ENCODE measurements at regions not wholly inside any gene's neighbourhood (a gene's known extent, or its start where the extent isn't known, plus 50 kb on each side); places are given as distances from the start of the nearest gene placed in this dataset.

DNA sequence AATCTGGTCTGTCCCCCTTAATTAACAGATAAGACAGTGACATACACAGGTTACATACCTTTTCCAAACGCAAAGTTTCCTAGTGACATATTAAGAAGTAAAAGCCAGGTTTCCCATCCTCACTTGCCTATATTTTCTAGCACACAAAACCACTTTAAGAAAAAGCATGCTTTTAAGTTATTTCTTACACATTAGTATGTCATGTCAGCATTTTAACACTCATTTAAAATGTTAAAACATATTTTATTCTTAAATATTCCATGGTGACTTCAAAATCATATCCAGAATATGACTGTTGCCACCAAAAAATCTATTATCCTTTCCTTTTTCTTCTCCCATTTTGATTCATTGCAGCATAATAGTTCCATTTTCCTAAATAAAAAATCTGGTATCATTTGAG is 1830.2 kb downstream of the STIM2 start:
- no peaks in the 10 kb centered on the region for H3K4me1 Mint-ChIP-seq (ENCODE audit: unreplicated experiment)
- no peaks in the 10 kb centered on the region for H3K36me3 Mint-ChIP-seq (ENCODE audit: unreplicated experiment)
- TF ChIP-seq, protein P1, sequence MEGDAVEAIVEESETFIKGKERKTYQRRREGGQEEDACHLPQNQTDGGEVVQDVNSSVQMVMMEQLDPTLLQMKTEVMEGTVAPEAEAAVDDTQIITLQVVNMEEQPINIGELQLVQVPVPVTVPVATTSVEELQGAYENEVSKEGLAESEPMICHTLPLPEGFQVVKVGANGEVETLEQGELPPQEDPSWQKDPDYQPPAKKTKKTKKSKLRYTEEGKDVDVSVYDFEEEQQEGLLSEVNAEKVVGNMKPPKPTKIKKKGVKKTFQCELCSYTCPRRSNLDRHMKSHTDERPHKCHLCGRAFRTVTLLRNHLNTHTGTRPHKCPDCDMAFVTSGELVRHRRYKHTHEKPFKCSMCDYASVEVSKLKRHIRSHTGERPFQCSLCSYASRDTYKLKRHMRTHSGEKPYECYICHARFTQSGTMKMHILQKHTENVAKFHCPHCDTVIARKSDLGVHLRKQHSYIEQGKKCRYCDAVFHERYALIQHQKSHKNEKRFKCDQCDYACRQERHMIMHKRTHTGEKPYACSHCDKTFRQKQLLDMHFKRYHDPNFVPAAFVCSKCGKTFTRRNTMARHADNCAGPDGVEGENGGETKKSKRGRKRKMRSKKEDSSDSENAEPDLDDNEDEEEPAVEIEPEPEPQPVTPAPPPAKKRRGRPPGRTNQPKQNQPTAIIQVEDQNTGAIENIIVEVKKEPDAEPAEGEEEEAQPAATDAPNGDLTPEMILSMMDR (IDR thresholded peaks at IDR 0.05) = no peak
- no peak overlapping the region for H3K4me3 Mint-ChIP-seq (ENCODE audit: unreplicated experiment)
- DNase-seq (ENCODE audit: extremely low spot score, unreplicated experiment) = no peak
- H3K27me3 Mint-ChIP-seq (ENCODE audit: unreplicated experiment) = no peaks in the 10 kb centered on the region
- no peaks in the 10 kb centered on the region for H3K9me3 Mint-ChIP-seq (ENCODE audit: unreplicated experiment)
- no peak overlapping the region for H3K27ac Mint-ChIP-seq (ENCODE audit: unreplicated experiment)

DNA sequence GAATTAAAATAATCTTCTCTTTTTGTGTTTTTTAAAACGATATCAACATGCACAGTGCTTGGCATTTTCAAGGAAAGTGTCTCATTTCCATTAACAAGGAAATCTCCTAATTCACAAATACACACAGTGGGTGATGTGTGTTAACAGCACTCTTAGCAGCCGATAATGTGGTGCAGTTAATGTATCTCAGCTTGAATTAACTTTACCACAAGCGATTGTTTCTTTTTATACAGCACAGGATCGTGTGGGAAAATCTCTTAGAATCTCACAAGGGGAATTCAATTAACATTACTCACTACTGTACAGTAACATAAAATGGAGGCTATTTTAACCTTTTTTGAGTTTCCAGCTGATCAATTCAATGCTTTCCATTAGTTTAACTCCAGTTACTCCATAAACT is 1841.9 kb downstream of the STIM2 start:
- TF ChIP-seq, protein P1 (IDR thresholded peaks at IDR 0.05) = no peak
- Mint-ChIP-seq H3K36me3 (ENCODE audit: unreplicated experiment) (peaks cover 3% of the 10 kb centered on the region), H3K27me3 (ENCODE audit: unreplicated experiment) (no peaks in the 10 kb centered on the region), H3K4me1 (ENCODE audit: unreplicated experiment) (no peaks in the 10 kb centered on the region), H3K27ac (ENCODE audit: unreplicated experiment) (no peak overlapping the region), H3K4me3 (ENCODE audit: unreplicated experiment) (no peak overlapping the region), H3K9me3 (ENCODE audit: unreplicated experiment) (peaks cover 4% of the 10 kb centered on the region)
- DNase-seq (ENCODE audit: extremely low spot score, unreplicated experiment) = no peak

DNA sequence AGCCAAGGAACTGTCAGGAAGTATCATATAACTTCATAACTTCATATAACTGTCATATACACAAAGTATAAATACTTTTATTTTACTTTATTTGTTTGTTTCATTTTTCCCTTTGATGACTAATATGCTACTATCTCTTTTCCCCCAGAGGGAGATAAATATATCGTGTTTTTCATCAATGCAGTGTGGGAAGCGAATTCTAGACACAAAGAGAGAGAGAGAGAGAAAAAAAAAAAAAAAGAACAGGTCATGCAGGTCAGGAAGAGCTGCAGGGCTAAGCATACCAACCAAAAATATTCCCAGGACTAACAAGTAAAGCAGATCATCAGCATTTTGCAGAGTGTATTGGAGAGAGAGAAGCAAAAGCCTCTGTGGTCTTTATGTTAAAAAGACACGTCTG is 1849.2 kb downstream of the STIM2 start:
- Mint-ChIP-seq H3K27me3 (ENCODE audit: unreplicated experiment) (no peaks in the 10 kb centered on the region), H3K27ac (ENCODE audit: unreplicated experiment) (peak overlapping the region; percentile 72), H3K4me1 (ENCODE audit: unreplicated experiment) (peaks cover 17% of the 10 kb centered on the region), H3K9me3 (ENCODE audit: unreplicated experiment) (peaks cover 9% of the 10 kb centered on the region), H3K36me3 (ENCODE audit: unreplicated experiment) (no peaks in the 10 kb centered on the region), H3K4me3 (ENCODE audit: unreplicated experiment) (peak overlapping the region; percentile 47)
- TF ChIP-seq, protein P1 (IDR thresholded peaks at IDR 0.05) = no peak
- no peak for DNase-seq (ENCODE audit: extremely low spot score, unreplicated experiment)

DNA sequence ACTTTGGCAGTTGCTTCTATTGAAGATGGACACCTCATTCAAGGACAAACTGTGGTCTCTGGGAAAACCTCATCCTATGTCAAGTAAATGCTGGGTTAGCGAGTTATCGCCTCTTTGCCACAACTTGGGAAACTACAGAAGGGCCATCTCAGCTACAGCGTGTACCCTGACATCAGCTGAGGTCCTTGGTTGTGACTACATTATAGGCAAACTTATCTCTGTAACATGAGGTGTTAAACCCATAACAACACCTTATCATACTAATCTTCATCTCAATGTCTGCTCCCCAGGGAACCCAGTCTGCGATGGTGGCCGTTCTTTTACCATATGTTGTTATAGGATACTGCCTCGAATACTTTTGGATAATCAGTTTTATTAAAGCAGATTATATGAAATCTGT is 1862.7 kb downstream of the STIM2 start:
- Mint-ChIP-seq H3K27ac (ENCODE audit: unreplicated experiment) (no peak overlapping the region), H3K9me3 (ENCODE audit: unreplicated experiment) (peaks cover 4% of the 10 kb centered on the region), H3K36me3 (ENCODE audit: unreplicated experiment) (no peaks in the 10 kb centered on the region), H3K4me1 (ENCODE audit: unreplicated experiment) (peaks cover 3% of the 10 kb centered on the region), H3K27me3 (ENCODE audit: unreplicated experiment) (no peaks in the 10 kb centered on the region), H3K4me3 (ENCODE audit: unreplicated experiment) (no peak overlapping the region)
- no peak for DNase-seq (ENCODE audit: extremely low spot score, unreplicated experiment)
- TF ChIP-seq, protein P1 (IDR thresholded peaks at IDR 0.05) = no peak

DNA sequence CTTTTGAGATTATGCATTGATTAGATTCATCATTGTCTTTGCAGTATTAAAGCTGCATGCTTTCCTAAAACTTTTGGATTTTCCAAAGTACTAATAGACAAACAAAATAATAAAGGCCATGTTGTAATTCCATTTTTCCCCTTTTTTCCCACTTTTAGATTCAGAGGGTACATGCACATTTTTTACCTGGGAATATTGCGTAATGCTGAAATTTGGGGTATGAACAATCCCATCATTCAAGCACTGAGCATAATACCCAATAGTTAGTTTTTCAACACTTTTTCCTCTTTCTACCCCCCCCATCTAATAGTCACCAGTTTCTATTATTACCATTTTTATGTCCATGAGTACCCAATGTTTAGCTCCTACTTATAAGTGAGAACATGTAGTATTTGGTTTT is 1863.6 kb downstream of the STIM2 start:
- no peak overlapping the region for H3K27ac Mint-ChIP-seq (ENCODE audit: unreplicated experiment)
- H3K36me3 Mint-ChIP-seq (ENCODE audit: unreplicated experiment) = no peaks in the 10 kb centered on the region
- TF ChIP-seq, protein P1 (IDR thresholded peaks at IDR 0.05) = no peak
- no peak for DNase-seq (ENCODE audit: extremely low spot score, unreplicated experiment)
- H3K9me3 Mint-ChIP-seq (ENCODE audit: unreplicated experiment) = peaks cover 4% of the 10 kb centered on the region
- H3K27me3 Mint-ChIP-seq (ENCODE audit: unreplicated experiment) = no peaks in the 10 kb centered on the region
- peaks cover 3% of the 10 kb centered on the region for H3K4me1 Mint-ChIP-seq (ENCODE audit: unreplicated experiment)
- no peak overlapping the region for H3K4me3 Mint-ChIP-seq (ENCODE audit: unreplicated experiment)

All from osteocyte (in vitro differentiated cells).